GM12878 (cell line): ENCODE measurements at regions not wholly inside any gene's neighbourhood (a gene's known extent, or its start where the extent isn't known, plus 50 kb on each side); places are given as distances from the start of the nearest gene placed in this dataset.

Experiments used
- ATF3 ChIP-seq: IDR thresholded peaks from 2 replicates; pipeline ENCODE4 v1.6.1; 2011; ENCODE audit warnings: low read depth, mild to moderate bottlenecking, low read length, moderate library complexity, borderline replicate concordance; ENCODE audit errors: extremely low read depth
- BHLHE40 ChIP-seq, 2 experiments: fragments of 450-650 bp in 1 of 2; IDR thresholded peaks; 2 replicates each; pipeline ENCODE4 v1.6.1; 2011 to 2017; ENCODE audit warnings: low read depth in 2 of 2, borderline replicate concordance in 1 of 2, improper control_type of control experiment in 1 of 2, low read length in 1 of 2, mild to moderate bottlenecking in 1 of 2
- CHD1 ChIP-seq: IDR thresholded peaks from 2 replicates; pipeline ENCODE4 v1.6.1; 2012; ENCODE audit warnings: low read depth, low read length, improper control_type of control experiment
- E2F4 ChIP-seq: IDR thresholded peaks from 2 replicates; pipeline ENCODE4 v1.6.1; 2012; ENCODE audit warnings: low read depth, low read length, improper control_type of control experiment
- ELK1 ChIP-seq: IDR thresholded peaks from 2 replicates; pipeline ENCODE4 v1.6.1; 2012; ENCODE audit warnings: low read depth, low read length, improper control_type of control experiment
- PAX5 ChIP-seq: IDR thresholded peaks from 2 replicates; pipeline ENCODE4 v1.6.1; 2011; ENCODE audit warnings: low read depth, low read length, borderline replicate concordance
- POLR2A ChIP-seq: IDR thresholded peaks from 2 replicates; pipeline ENCODE4 v1.6.1; 2011; ENCODE audit warnings: low read depth, mild to moderate bottlenecking, low read length
- POLR2AphosphoS2 ChIP-seq: IDR thresholded peaks from 2 replicates; pipeline ENCODE4 v1.6.1; 2011; ENCODE audit warnings: low read depth, mild to moderate bottlenecking, low read length, improper control_type of control experiment, moderate library complexity
- POU2F2 ChIP-seq: IDR thresholded peaks from 3 replicates; pipeline ENCODE4 v1.6.1; 2011; ENCODE audit warnings: low read depth, mild to moderate bottlenecking, low read length, borderline replicate concordance
- RAD21 ChIP-seq: IDR thresholded peaks from 2 replicates; pipeline ENCODE4 v1.6.1; 2011; ENCODE audit warnings: mild to moderate bottlenecking, low read depth, low read length, moderate library complexity; ENCODE audit not compliant: insufficient read depth
- ZBED1 ChIP-seq: IDR thresholded peaks from 2 replicates; pipeline ENCODE4 v1.6.1; 2016; ENCODE audit warnings: borderline replicate concordance

- no peak for TF ChIP-seq E2F4
- TF ChIP-seq BHLHE40 (IDR thresholded peaks at IDR 0.05; ENCODE audit: borderline replicate concordance in 1 of 2, low read depth in 2 of 2, low read length in 1 of 2), result no peak
- TF ChIP-seq ELK1, result no peak
- no peak for TF ChIP-seq ZBED1
- no peak for TF ChIP-seq ATF3
- no peak for TF ChIP-seq CHD1
- TF ChIP-seq PAX5, result no peak
- TF ChIP-seq RAD21, result no peak
- TF ChIP-seq POU2F2, result no peak
- no peak for TF ChIP-seq POLR2A
- no peak for TF ChIP-seq POLR2AphosphoS2
Observed at GRCh38 chr3:159028706-159029105, 226.9 kb downstream of the MFSD1 start.
